Activated CD8-positive, alpha-beta memory T cell treated with anti-CD3 and anti-CD28 coated beads for 36 hours (primary cell): ENCODE measurements at regions not wholly inside any gene's neighbourhood (a gene's known extent, or its start where the extent isn't known, plus 50 kb on each side); places are given as distances from the start of the nearest gene placed in this dataset.
"Not testable (repeated sequence)": the region's sequence is repeated elsewhere in the genome, so short reads cannot be mapped to it uniquely, and the experiment has no call there.

Experiments used
- CTCF ChIA-PET: fragments of 350-600 bp; sonication (Branson Sonifier 250); formaldehyde crosslinking; loops from one replicate; lab custom pipeline; 2021; ENCODE audit warnings: antibody characterized with exemption; lab: Charles Lee
- POLR2A ChIA-PET: fragments of 350-600 bp; sonication (Branson Sonifier 250); formaldehyde crosslinking; loops from one replicate; lab custom pipeline; 2021; ENCODE audit warnings: antibody characterized with exemption; lab: Charles Lee

GRCh38 chr15:66878761-66879160 lies 176.7 kb downstream of the SMAD6 start:
- ChIA-PET POLR2A (no interaction called here), CTCF (no interaction called here)

- ChIA-PET CTCF (no interaction called here), POLR2A (no interaction called here)
Observed at GRCh38 chr15:66879531-66880368, 177.7 kb downstream of the SMAD6 start.

DNA sequence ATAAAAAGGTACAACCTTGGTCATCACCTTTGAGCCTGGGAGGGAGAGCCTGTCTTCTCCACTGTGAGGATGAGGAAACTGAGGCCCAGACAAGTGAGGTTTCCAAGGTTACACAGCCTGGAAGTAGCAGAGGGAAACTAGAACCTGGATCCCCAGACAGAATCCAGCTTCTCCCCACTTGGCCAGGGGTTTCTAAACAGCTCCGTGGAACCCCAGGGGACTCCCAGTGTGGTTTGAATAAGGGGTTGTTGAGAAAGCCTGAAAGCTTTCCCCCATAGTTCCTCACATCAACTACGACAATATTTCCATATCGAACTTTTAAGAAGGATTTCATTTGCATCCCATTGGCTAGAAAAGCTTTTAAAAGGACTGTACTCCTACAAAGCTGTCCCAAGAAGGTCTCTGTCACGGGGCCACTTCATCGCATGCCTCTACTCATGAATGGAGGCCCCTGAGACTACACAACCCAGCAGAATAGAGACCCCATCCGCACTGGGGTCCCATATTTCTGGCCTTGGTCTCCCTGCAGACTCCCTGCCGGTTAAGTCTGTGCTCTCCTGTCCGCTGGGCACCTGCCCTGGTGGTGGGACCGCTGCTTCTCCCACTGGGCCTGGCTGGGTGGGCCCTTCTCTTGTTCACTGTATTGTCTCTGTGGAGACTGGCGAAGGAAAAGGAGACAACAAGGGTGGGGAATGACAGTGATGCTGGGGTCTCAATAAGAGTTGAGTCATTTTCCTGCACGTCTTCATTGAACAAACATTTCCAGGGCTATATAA lies 178.5 kb downstream of the SMAD6 start:
- ChIA-PET POLR2A (no interaction called here), CTCF (no interaction called here)

GRCh38 chr15:66881173-66881905 lies 179.3 kb downstream of the SMAD6 start:
- CTCF ChIA-PET, result no interaction called here
- POLR2A ChIA-PET, result no interaction called here

DNA sequence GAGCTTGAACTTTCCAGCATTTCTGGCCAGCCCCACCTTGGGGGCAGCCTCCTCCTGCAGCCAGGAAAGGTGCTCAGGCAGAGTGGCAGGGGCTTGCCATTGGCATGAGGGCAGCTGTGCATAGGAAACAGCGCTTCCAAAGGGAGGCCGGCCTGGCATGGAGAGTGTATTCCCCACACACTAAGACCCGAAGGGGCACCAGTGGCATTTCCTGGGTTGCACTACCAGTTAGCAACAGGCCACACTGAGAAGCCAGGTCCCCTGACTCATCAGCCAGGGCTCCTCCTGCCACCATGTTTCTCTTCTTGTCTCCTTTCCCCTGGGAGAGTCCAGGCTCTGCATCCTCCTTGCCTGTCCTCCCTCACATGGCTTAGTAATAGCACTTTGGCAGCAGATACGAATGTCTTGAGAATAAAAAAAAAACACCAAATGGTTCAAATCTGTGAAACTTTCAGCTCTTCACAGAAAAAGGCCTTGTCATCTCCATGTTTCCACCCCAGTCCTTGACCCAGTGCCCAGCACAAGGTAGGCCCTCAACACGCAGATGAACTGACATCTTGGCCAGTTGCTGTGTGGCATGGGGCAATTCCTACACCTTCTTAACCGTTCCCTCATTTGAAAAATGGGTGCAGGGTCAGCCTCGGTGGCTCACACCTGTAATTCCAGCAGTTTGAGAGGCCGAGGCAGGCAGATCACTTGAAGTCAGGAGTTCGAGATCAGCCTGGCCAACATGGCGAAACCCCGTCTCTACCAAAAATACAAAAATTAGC lies 180.4 kb downstream of the SMAD6 start:
- ChIA-PET CTCF (no interaction called here), POLR2A (no interaction called here)

GRCh38 chr15:66883284-66883911 lies 181.4 kb downstream of the SMAD6 start:
- POLR2A ChIA-PET, result interaction anchor here (0.5 kb wide), 1 partner anchor 1233 kb away, joined by 3 read pairs; no protein-coding TSS in a partner anchor
- CTCF ChIA-PET, result no interaction called here

GRCh38 chr15:66884115-66884622 lies 181.2 kb upstream of the SMAD3 start:
- ChIA-PET CTCF (no interaction called here), POLR2A (interaction anchor here (0.5 kb wide), 1 partner anchor 1233 kb away, joined by 3 read pairs; no protein-coding TSS in a partner anchor)

DNA sequence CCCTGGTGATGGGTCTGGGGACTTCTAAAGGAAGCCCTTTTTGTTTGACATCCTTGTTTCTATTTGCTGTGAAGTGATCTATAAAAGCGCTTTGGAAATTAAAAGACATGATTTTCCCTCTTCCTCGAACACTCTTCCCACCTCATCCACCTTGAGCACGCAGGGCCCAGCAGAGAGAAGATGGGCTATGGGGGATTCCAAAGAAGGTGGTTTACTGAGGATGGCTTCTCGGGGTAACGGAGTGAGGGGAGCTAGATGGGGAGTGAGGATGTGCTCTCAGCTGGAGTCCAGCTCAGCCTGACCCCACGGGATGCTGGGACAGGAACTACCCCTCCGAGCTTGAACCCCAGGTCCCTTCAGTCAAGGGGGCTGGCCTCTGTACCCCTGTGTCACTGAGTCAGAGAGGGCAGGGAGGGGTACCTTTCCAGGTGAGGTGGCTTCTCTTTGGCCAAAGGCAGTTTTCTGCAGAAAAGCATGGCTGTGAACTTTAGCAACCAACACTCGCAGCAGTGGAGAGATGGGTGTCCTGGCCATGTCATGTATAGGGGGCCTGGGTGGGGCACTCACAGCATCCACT lies 180.7 kb upstream of the SMAD3 start:
- CTCF ChIA-PET, result interaction anchor here (1.5 kb wide), 1 partner anchor 18 kb away, joined by 3 read pairs; no protein-coding TSS in a partner anchor
- POLR2A ChIA-PET, result no interaction called here

DNA sequence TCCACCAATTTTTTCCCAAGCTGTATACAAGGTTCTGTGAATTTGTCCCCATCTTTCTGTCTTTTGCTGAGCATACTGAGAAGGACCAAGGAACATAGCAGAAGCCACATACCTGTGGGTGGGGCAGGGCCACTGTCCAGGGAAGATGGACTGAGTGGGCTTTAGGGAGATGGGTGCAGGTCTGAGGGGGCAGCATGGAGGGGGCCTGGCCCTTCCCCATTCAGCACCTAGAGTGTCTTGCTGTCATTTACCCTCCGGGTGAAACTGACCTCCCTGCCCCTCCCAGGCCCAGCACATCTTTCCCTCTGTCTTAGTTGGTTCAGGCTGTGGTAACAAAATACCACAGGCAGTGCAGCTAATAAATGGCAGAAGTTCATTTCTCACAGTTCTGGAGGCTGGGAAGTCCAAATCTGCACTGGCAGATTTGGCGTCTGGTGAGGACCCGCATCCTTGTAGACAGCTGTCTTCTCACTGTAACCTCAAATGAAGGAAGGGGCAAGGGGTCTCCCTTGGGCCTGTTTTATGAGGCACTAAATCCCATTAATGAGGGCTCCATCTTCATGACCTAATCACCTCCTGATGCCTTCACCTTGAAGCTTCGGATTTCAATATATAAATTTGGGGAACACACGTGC lies 180.0 kb upstream of the SMAD3 start:
- CTCF ChIA-PET, result interaction anchor here (1.5 kb wide), 1 partner anchor 18 kb away, joined by 3 read pairs; no protein-coding TSS in a partner anchor
- POLR2A ChIA-PET, result no interaction called here

DNA sequence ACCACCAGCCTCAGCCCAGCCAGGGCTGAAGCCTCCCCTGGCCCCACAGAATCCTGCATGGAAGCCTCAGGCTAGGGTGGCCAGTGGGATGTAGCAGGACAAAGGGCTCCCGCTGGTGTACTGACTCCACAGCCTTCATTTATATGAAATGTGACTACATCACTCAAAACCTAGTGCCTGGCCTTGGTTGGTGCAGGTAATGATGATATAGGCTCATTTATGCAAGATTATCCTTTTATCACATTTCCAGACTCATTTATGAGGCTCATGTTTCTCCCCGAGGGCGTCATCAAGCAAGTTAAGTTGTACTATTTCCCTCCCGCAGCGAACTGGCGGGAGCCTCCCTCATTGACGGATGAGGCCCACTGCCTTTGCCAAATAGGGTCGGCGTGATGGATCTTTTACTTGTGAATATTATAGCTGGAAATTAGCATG lies 179.1 kb upstream of the SMAD3 start:
- CTCF ChIA-PET, result interaction anchor here (1.5 kb wide), 1 partner anchor 17 kb away, joined by 3 read pairs; no protein-coding TSS in a partner anchor
- POLR2A ChIA-PET, result no interaction called here

GRCh38 chr15:66886686-66887273 lies 178.6 kb upstream of the SMAD3 start:
- POLR2A ChIA-PET, result no interaction called here
- CTCF ChIA-PET, result interaction anchor here (1.5 kb wide), 1 partner anchor 16 kb away, joined by 3 read pairs; no protein-coding TSS in a partner anchor

- POLR2A ChIA-PET, CTCF ChIA-PET: not testable (repeated sequence)
Observed at GRCh38 chr15:66889298-66889697, 176.1 kb upstream of the SMAD3 start.

GRCh38 chr15:66891776-66892175 lies 173.6 kb upstream of the SMAD3 start:
- CTCF ChIA-PET, result no interaction called here
- POLR2A ChIA-PET, result no interaction called here

DNA sequence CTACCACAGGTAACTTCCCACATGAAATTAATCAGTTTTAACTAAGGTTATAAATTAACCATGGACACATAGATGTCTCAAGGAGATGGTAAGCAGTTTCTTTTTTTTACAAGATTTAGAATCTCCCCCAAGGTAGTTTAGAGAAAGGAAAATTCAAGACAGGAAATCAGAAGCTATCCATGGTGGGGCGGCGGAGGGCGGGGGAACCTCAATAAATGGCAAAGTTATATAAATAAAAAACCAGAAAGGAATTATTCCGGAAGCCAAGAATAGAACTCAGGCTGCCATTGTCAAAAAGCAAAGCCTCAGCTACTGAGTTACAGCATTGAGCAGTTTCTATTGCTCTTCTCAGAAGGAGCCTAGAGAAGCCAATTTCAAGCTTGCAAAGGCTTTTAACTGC lies 172.1 kb upstream of the SMAD3 start:
- POLR2A ChIA-PET, result no interaction called here
- CTCF ChIA-PET, result no interaction called here

DNA sequence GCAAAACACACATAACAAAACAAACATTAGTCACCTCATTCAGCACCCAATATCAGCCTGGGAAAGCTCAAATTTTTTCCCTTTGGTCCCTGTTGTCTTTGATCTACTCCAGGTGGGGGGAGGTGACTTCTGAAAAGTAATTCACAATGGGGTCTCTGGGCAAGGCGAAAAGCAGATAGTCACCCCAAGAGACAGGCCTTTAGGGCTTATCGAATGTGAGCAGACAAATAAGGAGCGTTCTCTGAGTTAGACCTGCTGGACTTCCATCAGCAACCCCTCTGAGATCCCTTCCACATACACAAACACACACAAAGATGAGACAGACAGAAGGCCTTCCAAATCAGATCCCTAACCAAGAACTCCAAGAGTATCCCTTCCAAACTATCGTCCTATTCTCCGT lies 171.0 kb upstream of the SMAD3 start:
- ChIA-PET POLR2A (no interaction called here), CTCF (no interaction called here)

DNA sequence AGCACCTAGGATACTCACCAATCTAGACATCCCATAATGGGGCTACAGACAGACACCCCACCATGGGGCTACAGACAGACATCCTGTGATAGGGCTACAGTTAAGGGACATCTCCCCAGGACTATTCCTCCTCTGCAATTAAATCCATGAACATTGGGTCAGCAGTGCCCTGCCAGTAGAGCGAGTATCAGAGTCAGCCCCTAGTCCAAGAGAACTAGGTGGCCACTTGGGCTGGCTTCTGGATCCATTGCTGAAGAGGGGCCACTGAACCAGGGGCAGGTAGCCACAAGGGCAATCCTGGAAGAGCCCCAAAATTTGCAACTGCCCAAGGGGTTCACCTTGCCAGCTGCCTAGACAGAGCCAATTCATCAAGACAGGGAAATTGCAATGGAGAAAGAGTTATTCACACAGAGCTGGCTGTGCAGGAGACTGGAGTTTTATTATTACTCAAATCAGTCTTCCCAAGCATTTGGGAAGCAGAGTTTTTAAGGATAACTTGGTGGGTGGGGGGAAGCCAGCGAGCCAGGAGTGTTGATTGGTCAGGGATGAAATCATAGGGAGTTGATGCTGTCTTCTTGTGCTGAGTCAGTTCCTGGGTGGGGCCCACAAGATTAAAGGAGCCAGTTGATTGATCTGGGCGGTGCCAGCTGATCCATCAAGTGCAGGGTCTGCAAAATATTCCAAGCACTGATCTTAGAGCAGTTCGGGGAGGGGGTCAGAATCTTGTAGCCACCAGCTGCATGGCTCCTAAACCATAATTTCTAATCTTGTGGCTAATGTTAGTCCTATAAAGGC lies 170.2 kb upstream of the SMAD3 start:
- CTCF ChIA-PET, result no interaction called here
- POLR2A ChIA-PET, result no interaction called here
